Nephron (organoid): ENCODE measurements at regions not wholly inside any gene's neighbourhood (a gene's known extent, or its start where the extent isn't known, plus 50 kb on each side); places are given as distances from the start of the nearest gene placed in this dataset.

Experiments used
- H3K27ac Mint-ChIP-seq, 3 experiments: 2 replicates each; pipeline ENCODE4 v1.8.0; 2020; ENCODE audit warnings: mixed read lengths in 3 of 3, mild to moderate bottlenecking in 2 of 3, moderate library complexity in 1 of 3
- H3K27me3 Mint-ChIP-seq: 2 replicates; pipeline ENCODE4 v1.8.0; 2021; ENCODE audit warnings: low read depth, mild to moderate bottlenecking, moderate library complexity, mixed read lengths
- H3K36me3 Mint-ChIP-seq: 2 replicates; pipeline ENCODE4 v1.8.0; 2020; ENCODE audit warnings: low read depth, mixed read lengths
- H3K4me1 Mint-ChIP-seq: 2 replicates; pipeline ENCODE4 v1.8.0; 2020; ENCODE audit warnings: mixed read lengths
- H3K4me3 Mint-ChIP-seq, 3 experiments: 2 replicates each; pipeline ENCODE4 v1.8.0; 2020; ENCODE audit warnings: mild to moderate bottlenecking in 3 of 3, mixed read lengths in 3 of 3, moderate library complexity in 2 of 3
- H3K9me3 Mint-ChIP-seq: 2 replicates; pipeline ENCODE4 v1.8.0; 2020; ENCODE audit warnings: mixed read lengths
- TF ChIP-seq, protein P1 (sequence below), 3 experiments: fragments of 200-600 bp; sonication (generic); IDR thresholded peaks; one replicate each; pipeline ENCODE4 v1.5.0; 2021; ENCODE audit warnings: antibody characterized with exemption in 3 of 3; ENCODE audit not compliant: unreplicated experiment in 3 of 3

- Mint-ChIP-seq H3K36me3 (peaks cover 5% of the 10 kb centered on the region), H3K4me3 (no peak overlapping the region), H3K27me3 (no peaks in the 10 kb centered on the region), H3K9me3 (peaks cover 18% of the 10 kb centered on the region), H3K4me1 (no peaks in the 10 kb centered on the region), H3K27ac (no peak overlapping the region)
- TF ChIP-seq, protein P1, sequence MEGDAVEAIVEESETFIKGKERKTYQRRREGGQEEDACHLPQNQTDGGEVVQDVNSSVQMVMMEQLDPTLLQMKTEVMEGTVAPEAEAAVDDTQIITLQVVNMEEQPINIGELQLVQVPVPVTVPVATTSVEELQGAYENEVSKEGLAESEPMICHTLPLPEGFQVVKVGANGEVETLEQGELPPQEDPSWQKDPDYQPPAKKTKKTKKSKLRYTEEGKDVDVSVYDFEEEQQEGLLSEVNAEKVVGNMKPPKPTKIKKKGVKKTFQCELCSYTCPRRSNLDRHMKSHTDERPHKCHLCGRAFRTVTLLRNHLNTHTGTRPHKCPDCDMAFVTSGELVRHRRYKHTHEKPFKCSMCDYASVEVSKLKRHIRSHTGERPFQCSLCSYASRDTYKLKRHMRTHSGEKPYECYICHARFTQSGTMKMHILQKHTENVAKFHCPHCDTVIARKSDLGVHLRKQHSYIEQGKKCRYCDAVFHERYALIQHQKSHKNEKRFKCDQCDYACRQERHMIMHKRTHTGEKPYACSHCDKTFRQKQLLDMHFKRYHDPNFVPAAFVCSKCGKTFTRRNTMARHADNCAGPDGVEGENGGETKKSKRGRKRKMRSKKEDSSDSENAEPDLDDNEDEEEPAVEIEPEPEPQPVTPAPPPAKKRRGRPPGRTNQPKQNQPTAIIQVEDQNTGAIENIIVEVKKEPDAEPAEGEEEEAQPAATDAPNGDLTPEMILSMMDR (IDR thresholded peaks at IDR 0.05; ENCODE audit: unreplicated experiment in 3 of 3) = no peak
Measured at GRCh38 chr14:76678244-76678800, 82.9 kb upstream of the VASH1 start.

DNA sequence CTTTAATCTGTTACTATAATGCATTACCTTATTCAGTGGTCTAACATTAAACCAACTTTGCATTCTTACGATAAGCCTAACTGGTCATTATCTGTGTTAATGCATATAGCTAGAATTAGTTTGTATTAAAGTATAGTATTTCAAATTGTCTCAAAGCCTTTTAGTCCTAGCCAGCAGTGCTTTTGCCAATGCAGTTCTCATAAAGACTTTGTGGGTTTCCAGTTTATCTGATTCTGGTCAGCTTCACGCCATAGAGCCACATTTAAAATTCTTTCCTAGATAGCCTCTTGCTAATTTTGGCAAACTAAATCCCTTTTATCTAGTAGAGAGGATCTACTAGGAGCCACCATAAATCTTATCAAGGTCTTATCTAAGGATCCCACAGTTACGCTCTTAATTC lies 78.9 kb upstream of the VASH1 start:
- Mint-ChIP-seq H3K9me3 (peaks cover 40% of the 10 kb centered on the region), H3K4me3 (no peak overlapping the region), H3K4me1 (no peaks in the 10 kb centered on the region), H3K36me3 (peaks cover 5% of the 10 kb centered on the region), H3K27me3 (no peaks in the 10 kb centered on the region), H3K27ac (no peak overlapping the region)
- TF ChIP-seq, protein P1 (IDR thresholded peaks at IDR 0.05; ENCODE audit: unreplicated experiment in 3 of 3) = no peak

DNA sequence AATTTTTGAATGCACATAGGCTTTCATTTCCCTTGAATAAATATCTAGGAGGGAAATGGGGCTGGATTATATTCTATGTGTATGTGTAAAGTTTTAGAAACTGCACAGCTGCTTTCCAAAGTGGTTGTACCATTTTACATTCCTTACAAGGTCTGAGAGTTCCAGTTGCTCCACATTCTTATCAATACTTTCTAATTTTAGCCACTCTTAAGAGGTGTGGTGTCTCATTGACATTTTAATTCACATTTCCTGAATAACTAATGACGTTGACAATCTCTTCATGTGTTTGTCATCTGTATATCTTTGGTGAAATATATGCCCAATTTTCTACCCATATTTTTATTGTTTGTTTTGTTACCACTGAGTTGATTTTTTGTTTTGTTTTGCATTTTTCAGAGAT lies 74.6 kb upstream of the VASH1 start:
- TF ChIP-seq, protein P1 (IDR thresholded peaks at IDR 0.05; ENCODE audit: unreplicated experiment in 3 of 3) = no peak
- peaks cover 42% of the 10 kb centered on the region for H3K9me3 Mint-ChIP-seq
- no peaks in the 10 kb centered on the region for H3K27me3 Mint-ChIP-seq
- H3K4me1 Mint-ChIP-seq = no peaks in the 10 kb centered on the region
- H3K27ac Mint-ChIP-seq = no peak overlapping the region
- H3K36me3 Mint-ChIP-seq = peaks cover 5% of the 10 kb centered on the region
- H3K4me3 Mint-ChIP-seq = no peak overlapping the region

GRCh38 chr14:76687611-76688382 lies 73.5 kb upstream of the VASH1 start:
- peaks cover 4% of the 10 kb centered on the region for H3K27me3 Mint-ChIP-seq
- no peak overlapping the region for H3K4me3 Mint-ChIP-seq
- H3K9me3 Mint-ChIP-seq = peaks cover 37% of the 10 kb centered on the region
- no peaks in the 10 kb centered on the region for H3K4me1 Mint-ChIP-seq
- H3K36me3 Mint-ChIP-seq = peaks cover 2% of the 10 kb centered on the region
- TF ChIP-seq, protein P1 (IDR thresholded peaks at IDR 0.05; ENCODE audit: unreplicated experiment in 3 of 3) = no peak
- no peak overlapping the region for H3K27ac Mint-ChIP-seq

- H3K36me3 Mint-ChIP-seq = no peaks in the 10 kb centered on the region
Measured at GRCh38 chr14:76688383-76688671, 72.9 kb upstream of the VASH1 start.

More at GRCh38 chr14:76688383-76688671, 72.9 kb upstream of the VASH1 start:
- Mint-ChIP-seq H3K27ac (no peak overlapping the region), H3K27me3 (peaks cover 6% of the 10 kb centered on the region), H3K9me3 (peaks cover 32% of the 10 kb centered on the region), H3K4me1 (no peaks in the 10 kb centered on the region), H3K4me3 (no peak overlapping the region)
- TF ChIP-seq, protein P1 (IDR thresholded peaks at IDR 0.05; ENCODE audit: unreplicated experiment in 3 of 3) = no peak
